NCI-H69 (cell line): ENCODE measurements at regions not wholly inside any gene's neighbourhood (a gene's known extent, or its start where the extent isn't known, plus 50 kb on each side); places are given as distances from the start of the nearest gene placed in this dataset.
"Not testable (repeated sequence)": the region's sequence is repeated elsewhere in the genome, so short reads cannot be mapped to it uniquely, and the experiment has no call there.

Source experiments
- DNase-seq: peaks from one replicate; lab custom pipeline; 2025; lab: John Stamatoyannopoulos, UW

DNA sequence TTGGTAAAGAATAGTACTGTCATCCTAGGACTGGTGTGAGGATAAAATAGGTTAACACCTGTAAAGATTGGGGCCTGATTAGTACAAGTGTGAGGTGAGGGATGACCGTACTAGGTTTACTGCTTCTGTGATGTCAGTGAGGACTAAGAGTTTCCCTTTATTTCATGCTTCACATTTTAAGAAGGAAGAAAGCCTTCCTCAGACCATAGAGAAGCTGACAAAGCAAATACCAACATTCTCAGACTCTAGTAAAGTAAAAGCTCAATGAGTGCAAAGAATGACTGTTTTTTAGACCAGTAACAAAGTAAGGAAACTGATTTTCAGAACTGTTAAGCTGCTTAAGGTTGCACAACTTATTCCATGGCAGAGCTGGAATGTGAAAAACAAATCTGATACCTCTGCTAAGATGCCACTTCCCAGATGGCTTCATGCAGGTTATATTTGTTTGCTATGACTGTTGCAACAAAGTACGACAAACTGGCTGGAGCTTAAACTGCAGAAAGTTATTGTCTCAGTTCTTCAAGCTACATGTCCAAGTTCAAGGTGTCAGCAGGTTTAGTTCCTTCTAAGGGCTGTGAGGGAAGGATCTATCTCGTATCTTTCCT lies 354.9 kb downstream of the RSL24D1 start:
- no peak for DNase-seq

DNA sequence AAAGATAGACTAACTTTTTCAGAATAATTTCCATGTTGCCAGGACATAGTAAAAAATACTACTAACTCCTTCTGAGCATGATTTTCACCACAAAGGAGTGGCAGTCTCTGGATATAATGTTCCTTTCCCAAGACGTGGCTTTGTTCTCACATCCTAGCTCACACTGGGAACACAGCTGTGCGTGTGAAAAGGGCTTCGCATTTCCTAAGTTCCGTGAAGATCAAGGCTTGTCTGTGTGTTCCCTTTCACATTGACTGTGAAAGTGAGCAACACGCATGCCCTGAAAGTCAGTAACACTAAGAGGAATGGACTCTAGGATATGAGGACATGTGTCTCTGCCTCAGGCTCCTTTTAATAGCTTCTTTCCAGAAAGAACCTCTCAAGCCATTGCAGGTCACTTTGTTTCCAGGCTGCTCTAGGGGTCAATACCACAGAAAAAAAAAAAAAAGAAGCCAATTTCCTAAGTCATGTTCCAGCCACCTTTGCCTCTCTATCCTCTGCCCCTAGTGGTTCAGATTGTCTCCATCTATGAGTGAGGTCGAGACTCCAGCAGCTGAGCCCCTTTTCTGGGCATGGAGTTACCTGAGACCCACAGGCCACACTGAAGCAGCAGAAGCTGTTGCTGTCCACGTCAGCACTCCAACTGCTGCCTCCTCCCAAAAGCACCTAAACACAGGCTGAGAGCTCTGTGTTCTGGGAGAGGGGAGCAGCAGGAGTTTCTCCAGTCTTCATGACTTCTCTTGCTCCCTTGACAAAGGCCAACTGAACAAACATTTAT lies 355.9 kb downstream of the RSL24D1 start:
- DNase-seq, result no peak

- DNase-seq, result no peak
Measured at GRCh38 chr15:54839379-54839778, 357.4 kb downstream of the RSL24D1 start.

- no peak for DNase-seq
Measured at GRCh38 chr15:54836052-54836795, 360.5 kb downstream of the RSL24D1 start.

DNA sequence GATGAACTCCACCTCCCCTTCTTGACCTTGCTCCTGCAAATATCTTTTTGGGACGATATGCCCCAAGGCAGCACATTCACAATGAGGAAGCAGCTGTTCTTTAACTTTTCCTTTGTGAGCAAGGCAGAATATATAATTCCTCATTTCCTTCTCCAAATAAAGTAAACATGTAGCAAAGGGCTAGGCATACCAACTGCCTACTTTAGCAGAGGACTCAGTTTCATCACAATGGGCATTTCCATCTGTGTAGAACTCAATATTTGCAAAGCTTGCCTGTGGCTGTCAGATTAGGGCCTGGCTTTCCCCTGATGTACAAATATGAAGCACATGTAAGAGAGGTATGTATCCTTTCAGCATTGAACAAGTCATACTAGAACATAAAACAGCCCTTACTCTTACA lies 366.9 kb downstream of the RSL24D1 start:
- DNase-seq, result no peak

DNA sequence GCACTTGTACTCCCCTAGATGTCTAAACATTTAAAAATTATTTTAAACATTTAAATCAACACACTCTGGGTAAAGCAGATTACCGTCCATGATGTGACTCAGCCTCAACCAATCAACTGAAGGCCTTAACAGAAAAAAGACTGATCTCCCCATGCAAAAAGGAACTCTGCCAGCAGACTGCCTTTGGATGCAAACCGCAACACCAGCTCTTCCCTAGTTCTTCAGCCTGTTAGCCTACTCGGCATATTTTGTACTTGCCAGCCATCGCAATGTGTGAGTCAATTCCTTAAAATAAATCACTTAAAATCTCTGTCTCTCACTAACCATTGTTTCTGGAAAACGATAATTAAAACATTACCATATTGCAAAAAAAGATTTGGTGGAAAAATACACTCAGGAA lies 375.9 kb downstream of the RSL24D1 start:
- DNase-seq, result no peak

GRCh38 chr15:54820098-54820497 lies 376.6 kb downstream of the RSL24D1 start:
- DNase-seq, result no peak

GRCh38 chr15:54816401-54816800 lies 380.3 kb downstream of the RSL24D1 start:
- no peak for DNase-seq

DNA sequence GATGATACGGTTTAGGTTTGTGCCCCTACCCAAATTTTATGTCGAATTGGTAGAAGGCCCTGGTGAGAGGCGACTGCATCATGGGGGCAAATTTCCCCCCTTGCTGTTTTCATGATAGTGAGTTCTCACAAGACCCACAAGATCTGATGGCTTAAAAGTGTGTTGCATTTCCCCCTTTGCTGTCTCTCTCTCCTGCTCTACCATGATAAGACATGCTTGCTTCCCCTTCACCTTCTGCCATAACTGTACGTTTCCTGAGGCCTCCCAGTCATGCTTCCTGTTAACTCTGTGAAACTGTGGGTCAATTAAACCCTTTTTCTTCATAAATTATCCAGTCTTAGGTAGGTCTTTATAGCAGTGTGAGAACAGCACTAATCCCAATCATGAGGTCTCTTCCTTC lies 381.2 kb downstream of the RSL24D1 start:
- no peak for DNase-seq

DNA sequence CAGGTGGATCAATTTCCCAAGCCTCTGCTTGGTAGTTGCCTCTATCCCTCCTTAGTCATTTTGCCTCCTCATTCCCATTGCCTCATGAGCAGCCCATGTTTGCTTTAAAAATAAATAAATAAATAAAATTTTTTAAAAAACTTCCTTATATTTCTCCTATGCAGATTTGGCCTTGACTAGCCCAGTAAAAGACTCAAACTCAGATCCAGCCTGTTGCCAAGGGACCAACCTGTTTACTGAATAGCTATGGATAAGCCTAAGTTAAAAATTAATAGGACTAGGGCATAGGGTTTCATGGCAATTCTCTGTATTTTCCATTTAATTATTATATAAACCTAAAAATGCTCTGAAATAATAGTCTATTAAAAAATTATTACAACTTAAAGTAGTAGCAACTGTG lies 384.4 kb downstream of the RSL24D1 start:
- no peak for DNase-seq

GRCh38 chr15:54810496-54810895 lies 386.2 kb downstream of the RSL24D1 start:
- no peak for DNase-seq

DNA sequence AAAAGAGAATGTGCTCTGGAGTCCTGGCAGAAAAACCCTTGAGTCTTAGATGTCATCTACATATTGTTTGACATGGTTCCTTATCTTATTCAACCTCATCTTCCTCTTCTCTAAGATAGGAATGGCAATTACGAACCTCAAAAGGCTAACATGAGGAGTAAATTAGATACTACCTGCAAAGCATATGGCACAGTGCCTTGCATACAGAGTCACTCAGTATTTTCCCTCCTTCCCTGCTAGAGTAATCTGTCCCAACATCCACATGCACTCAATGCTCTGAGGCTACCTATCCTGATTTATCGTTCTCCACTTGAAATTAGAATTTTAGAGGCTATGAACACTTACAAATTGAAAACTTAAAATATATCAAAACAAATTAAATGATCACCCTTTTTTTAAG lies 386.7 kb downstream of the RSL24D1 start:
- no peak for DNase-seq

DNA sequence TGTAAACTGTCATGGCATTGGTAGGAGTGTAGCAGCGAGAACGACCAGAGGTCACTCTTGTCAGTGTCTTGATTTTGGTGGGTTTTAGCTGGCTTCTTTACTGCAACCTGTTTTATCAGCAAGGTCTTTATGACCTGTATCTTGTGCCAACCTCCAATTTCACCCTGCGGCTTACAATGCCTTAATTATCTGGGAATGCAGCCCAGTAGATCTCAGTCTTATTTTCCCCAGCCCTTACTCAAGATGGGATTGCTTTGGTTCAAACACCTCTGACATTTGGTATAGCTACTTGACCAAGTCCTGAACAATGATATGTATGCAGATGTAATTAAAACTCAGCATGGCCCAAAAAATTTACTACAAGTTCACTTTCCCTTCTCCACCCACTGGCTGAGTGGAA lies 388.4 kb downstream of the RSL24D1 start:
- DNase-seq, result no peak

DNA sequence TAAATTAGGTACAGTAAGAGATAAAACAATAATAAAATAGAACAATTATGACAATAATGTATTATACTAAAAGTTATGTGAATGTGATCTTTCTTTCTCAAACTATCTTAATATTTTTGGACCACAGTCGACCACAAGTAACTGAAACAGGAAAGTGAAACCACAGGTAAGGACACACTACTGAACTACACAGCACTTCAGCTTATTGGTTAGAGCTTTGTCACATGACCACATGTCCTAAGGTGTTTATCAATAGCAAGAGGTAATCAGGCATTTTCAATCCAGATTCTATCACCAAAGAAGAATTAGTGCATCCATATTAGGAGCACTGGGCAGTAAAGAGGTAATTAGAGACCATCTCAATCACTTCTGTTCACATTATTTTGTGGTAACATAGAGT lies 392.8 kb downstream of the RSL24D1 start:
- DNase-seq, result no peak

GRCh38 chr15:54803134-54803808 lies 393.5 kb downstream of the RSL24D1 start:
- DNase-seq, result no peak

- no peak for DNase-seq
Measured at GRCh38 chr15:54792526-54792925, 404.2 kb downstream of the RSL24D1 start.

DNA sequence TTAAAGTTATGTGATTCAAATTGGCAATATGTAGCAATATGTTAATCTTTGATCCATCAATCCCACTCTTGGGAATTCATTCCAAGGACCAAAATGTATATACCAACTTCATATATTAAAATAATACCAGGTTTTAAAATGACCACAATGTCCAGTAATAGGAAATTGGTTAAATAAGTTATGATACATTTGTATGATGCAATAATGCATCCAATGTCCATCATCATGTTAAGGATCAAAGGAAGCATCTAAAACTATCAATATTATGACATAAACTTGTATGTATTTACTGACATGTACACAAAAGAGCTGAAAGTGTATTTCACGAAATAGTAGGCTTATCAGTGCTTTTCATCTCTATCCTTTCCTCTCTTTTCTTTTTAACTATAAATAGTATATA lies 406.0 kb downstream of the RSL24D1 start:
- no peak for DNase-seq

DNA sequence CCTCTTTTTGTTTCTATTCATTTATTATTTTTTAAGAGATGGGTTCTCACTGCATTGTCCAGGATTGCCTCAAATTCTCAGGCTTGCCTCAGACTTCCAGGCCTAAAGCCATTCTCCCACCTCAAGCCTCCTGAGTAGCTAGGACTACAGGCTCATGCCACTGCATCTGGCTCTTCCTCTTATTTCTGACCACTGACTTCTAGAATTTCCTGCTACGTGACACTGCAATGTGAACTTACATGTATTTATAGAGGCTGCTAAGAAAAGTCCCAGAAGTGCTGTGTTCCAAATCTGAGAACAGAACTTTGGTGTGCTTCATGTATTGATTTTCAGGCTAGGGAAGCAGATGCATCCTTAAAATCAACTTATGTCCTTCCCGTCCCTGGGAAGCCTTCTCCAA lies 407.4 kb downstream of the RSL24D1 start:
- no peak for DNase-seq

DNA sequence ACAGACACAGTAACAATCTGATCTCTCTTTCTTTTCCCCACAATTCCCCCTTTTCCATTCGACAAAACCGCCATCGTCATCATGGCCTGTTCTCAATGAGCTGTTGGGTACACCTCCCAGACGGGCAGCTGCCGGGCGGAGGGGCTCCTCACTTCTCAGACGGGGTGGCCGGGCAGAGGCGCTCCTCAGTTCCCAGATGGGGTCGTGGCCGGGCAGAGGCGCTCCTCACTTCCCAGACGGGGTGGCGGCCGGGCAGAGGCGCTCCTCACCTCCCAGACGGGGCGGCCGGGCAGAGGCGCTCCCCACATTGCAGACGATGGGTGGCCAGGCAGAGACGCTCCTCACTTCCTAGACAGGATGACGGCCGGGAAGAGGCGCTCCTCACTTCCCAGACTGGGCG lies 415.5 kb downstream of the RSL24D1 start:
- DNase-seq, result not testable (repeated sequence)

- no peak for DNase-seq
Measured at GRCh38 chr15:54779271-54779670, 417.5 kb downstream of the RSL24D1 start.

DNA sequence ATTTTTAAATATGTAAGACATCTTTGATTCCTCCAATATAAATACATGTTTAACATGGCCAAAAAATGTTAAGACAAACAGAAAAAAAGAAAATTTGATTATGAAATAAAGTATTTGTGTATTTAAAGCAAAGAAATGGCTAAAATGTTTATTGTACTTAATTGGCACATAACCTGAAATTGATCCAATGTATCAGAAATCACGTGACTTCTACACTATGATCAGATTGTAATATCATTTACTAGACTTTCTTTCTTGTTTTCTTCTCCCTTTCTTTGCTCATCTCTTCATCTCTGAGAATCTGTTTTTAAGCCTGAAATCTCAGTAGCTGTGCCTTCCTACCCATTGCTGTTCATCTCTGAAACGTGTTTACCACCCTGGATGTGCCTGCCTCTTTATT lies 420.3 kb downstream of the RSL24D1 start:
- DNase-seq, result no peak

DNA sequence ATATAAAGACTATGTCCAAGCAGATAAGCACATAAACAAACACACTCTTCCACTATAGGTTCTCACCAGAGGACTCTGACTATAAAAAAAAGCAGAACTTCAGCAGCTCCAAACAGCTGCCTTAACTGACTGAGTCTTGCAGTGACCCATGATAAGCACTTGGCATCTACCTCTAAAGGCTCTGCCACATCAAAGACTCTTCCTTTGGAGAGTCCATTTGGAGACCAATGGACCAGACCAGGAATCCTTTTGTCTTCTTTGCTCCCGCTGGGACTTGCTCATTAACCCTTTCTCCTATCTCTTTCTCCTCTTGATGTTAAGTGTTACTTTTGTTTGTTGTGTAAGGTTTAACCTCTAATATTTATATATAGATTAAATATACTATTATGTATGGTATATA lies 424.1 kb downstream of the RSL24D1 start:
- peak; percentile 16 for DNase-seq

DNA sequence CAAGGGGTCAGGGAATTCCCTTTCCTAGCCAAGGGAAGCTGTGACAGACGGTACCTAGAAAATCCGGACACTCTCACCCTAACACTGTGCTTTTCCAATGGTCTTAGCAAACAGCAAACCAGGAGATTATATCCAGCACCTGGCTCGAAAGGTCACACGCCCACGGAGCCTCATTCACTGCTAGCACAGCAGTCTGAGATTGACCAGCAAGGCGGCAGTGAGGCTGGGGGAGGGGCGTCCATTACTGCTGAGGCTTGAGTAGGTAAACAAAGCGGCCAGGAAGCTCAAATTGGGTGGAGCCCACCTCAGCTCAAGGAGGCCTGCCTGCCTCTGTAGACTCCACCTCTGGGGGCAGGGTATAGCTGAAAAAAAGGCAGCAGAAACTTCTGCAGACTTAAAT lies 447.3 kb downstream of the RSL24D1 start:
- DNase-seq, result peak; percentile 2
